PC-9 (cell line): ENCODE measurements at regions not wholly inside any gene's neighbourhood (a gene's known extent, or its start where the extent isn't known, plus 50 kb on each side); places are given as distances from the start of the nearest gene placed in this dataset.

Experiments
- BruUV-seq: library from RNA; stranded (reverse); fragments of 400-500 nt; replicated peaks from 2 replicates; lab custom pipeline; 2021; lab: Mats Ljungman, UMichigan
- CTCF ChIA-PET: fragments of 300-600 bp; sonication (Branson Sonifier 250); formaldehyde crosslinking; loops from one replicate; lab custom pipeline; 2022; ENCODE audit warnings: antibody characterized with exemption; lab: Charles Lee
- POLR2A ChIA-PET: fragments of 300-600 bp; sonication (Branson Sonifier 250); formaldehyde crosslinking; loops from one replicate; lab custom pipeline; 2022; ENCODE audit warnings: antibody characterized with exemption; ENCODE audit not compliant: unreplicated experiment; lab: Charles Lee
- DNase-seq, 2 experiments: peaks; one replicate each; pipeline versions ENCODE4 v3.0.0 to v3.0.0-alpha.2; 2015 to 2022; ENCODE audit warnings: mixed read lengths in 1 of 2
- H2AFZ ChIP-seq: fragments of 200-600 bp; sonication (generic); 2 replicates; pipeline ENCODE4 v1.8.1; 2017; ENCODE audit warnings: antibody characterized with exemption
- H3F3A ChIP-seq: fragments of 200-600 bp; sonication (generic); 2 replicates; pipeline ENCODE4 v1.8.1; 2017; ENCODE audit warnings: antibody characterized with exemption, mild to moderate bottlenecking, low read depth; ENCODE audit not compliant: insufficient read depth
- H3K27ac ChIP-seq: fragments of 200-600 bp; sonication (generic); 2 replicates; pipeline ENCODE4 v1.6.1; 2016; ENCODE audit warnings: mixed run types
- H3K27me3 ChIP-seq: fragments of 200-600 bp; sonication (generic); 2 replicates; pipeline ENCODE4 v1.6.1; 2016; ENCODE audit warnings: low read depth, mixed run types; ENCODE audit not compliant: insufficient read depth
- H3K36me3 ChIP-seq: fragments of 200-600 bp; sonication (generic); 2 replicates; pipeline ENCODE4 v1.6.1; 2016; ENCODE audit warnings: low read depth, mixed run types
- H3K4me1 ChIP-seq: fragments of 200-600 bp; sonication (generic); replicated peaks from 2 replicates; pipeline ENCODE4 v1.6.1; 2016; ENCODE audit warnings: mixed run types; ENCODE audit not compliant: insufficient read depth
- H3K4me2 ChIP-seq: fragments of 200-600 bp; sonication (generic); 2 replicates; pipeline ENCODE4 v1.6.1; 2017; ENCODE audit warnings: mixed run types
- H3K4me3 ChIP-seq: fragments of 200-600 bp; sonication (generic); 2 replicates; pipeline ENCODE4 v1.6.1; 2016; ENCODE audit warnings: mixed run types
- H3K79me2 ChIP-seq: fragments of 200-600 bp; sonication (generic); 2 replicates; pipeline ENCODE4 v1.6.1; 2017; ENCODE audit warnings: low read depth, mixed run types
- H3K9me2 ChIP-seq: fragments of 200-600 bp; sonication (generic); 2 replicates; pipeline ENCODE4 v1.8.1; 2017; ENCODE audit warnings: mild to moderate bottlenecking; ENCODE audit not compliant: insufficient read depth
- H3K9me3 ChIP-seq: fragments of 200-600 bp; sonication (generic); 2 replicates; pipeline ENCODE4 v1.8.1; 2016; ENCODE audit warnings: low read depth; ENCODE audit not compliant: insufficient read depth
- H4K20me1 ChIP-seq: fragments of 200-600 bp; sonication (generic); 2 replicates; pipeline ENCODE4 v1.8.1; 2017; ENCODE audit not compliant: insufficient read depth
- EZH2 ChIP-seq: fragments of 200-600 bp; sonication (generic); IDR thresholded peaks from 2 replicates; pipeline ENCODE4 v1.8.0; 2017; ENCODE audit warnings: antibody characterized with exemption, low read depth
- intact Hi-C: fragments of 100-400 bp; cut with micrococcal nuclease; formaldehyde crosslinking; loops from one replicate; pipeline ENCODE4 v1.10.0; 2022; ENCODE audit not compliant: unreplicated experiment
- TF ChIP-seq, protein P1 (sequence below): fragments of 200-600 bp; sonication (generic); conservative IDR thresholded peaks from 2 replicates; pipeline ENCODE4 v1.6.1; 2017; ENCODE audit warnings: mixed run types, antibody characterized with exemption, mild to moderate bottlenecking, moderate library complexity

DNA sequence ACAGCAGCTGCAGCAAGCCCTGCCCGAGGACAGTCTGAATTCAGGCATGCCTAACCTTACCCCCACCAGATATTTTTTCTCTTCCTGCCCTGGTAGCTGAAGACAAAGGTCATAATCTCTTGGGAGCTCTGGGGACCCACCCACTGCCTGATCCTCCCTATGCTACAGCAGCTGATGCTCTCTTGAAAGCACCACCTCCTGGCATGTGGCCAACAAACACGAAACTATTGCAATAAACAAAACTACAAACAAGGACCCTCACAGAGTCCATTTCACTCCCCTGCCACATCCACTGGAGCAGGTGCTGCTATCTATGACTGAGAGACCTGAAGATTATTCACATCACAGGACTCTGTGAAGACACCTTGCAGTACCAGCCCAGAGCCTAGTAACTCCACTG is 238.5 kb upstream of the HS3ST5 start:
- H3K4me3 ChIP-seq = peak overlapping the region; percentile 30; the same call in 1 of the 2 replicates
- peaks cover 17% of the 10 kb centered on the region for H3K4me1 ChIP-seq
- BruUV-seq = no TSS peak
- no peaks in the 10 kb centered on the region for H3F3A ChIP-seq
- no peaks in the 10 kb centered on the region for H3K36me3 ChIP-seq
- ChIA-PET CTCF (no interaction called here), POLR2A (no interaction called here)
- peak overlapping the region; percentile 62 for H3K4me2 ChIP-seq
- 0 out of 2 replicates have a peak, but pooled peaks cover 3% of the 10 kb centered on the region for H3K9me3 ChIP-seq
- no peaks in the 10 kb centered on the region for H3K27me3 ChIP-seq
- intact Hi-C loops = no loop called here
- DNase-seq = no peak
- TF ChIP-seq EZH2 = no peak
- TF ChIP-seq, protein P1, sequence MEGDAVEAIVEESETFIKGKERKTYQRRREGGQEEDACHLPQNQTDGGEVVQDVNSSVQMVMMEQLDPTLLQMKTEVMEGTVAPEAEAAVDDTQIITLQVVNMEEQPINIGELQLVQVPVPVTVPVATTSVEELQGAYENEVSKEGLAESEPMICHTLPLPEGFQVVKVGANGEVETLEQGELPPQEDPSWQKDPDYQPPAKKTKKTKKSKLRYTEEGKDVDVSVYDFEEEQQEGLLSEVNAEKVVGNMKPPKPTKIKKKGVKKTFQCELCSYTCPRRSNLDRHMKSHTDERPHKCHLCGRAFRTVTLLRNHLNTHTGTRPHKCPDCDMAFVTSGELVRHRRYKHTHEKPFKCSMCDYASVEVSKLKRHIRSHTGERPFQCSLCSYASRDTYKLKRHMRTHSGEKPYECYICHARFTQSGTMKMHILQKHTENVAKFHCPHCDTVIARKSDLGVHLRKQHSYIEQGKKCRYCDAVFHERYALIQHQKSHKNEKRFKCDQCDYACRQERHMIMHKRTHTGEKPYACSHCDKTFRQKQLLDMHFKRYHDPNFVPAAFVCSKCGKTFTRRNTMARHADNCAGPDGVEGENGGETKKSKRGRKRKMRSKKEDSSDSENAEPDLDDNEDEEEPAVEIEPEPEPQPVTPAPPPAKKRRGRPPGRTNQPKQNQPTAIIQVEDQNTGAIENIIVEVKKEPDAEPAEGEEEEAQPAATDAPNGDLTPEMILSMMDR = no peak
- H2AFZ ChIP-seq = peak overlapping the region; percentile 73
- no peaks in the 10 kb centered on the region for H4K20me1 ChIP-seq
- H3K9me2 ChIP-seq = no peaks in the 10 kb centered on the region
- H3K27ac ChIP-seq = peak overlapping the region; percentile 48
- no peaks in the 10 kb centered on the region for H3K79me2 ChIP-seq

DNA sequence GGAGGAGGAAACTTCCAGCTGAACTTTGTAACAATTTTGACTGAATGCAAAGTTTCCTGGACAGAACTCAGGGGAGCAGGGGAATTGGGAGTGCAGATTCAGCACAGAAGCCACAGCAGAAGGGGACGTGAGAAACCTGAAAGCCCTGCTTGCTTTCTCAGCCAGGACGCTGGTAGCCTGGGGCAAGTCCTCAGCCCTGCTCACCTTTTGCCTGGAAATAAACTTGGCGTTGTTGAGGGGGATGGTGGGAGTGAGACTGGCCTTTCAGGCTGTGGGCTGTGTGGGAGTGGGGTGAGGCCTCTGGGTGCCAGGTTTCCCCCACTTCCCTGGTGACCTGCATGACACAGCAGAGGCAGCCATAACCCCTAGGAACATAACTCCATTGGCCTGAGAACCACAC is 238.1 kb upstream of the HS3ST5 start:
- BruUV-seq = no TSS peak
- H3K27me3 ChIP-seq = no peaks in the 10 kb centered on the region
- intact Hi-C loops = no loop called here
- no peaks in the 10 kb centered on the region for H3K36me3 ChIP-seq
- peak overlapping the region; percentile 73 for H2AFZ ChIP-seq
- no peaks in the 10 kb centered on the region for H3K9me2 ChIP-seq
- CTCF ChIA-PET = no interaction called here
- TF ChIP-seq EZH2 = no peak
- TF ChIP-seq, protein P1 = no peak
- H3K27ac ChIP-seq = peak overlapping the region; percentile 48
- H3K4me1 ChIP-seq = peaks cover 17% of the 10 kb centered on the region
- peak overlapping the region; percentile 62 for H3K4me2 ChIP-seq
- H3K4me3 ChIP-seq = peak overlapping the region; percentile 30; the same call in 1 of the 2 replicates
- 0 out of 2 replicates have a peak, but pooled peaks cover 3% of the 10 kb centered on the region for H3K9me3 ChIP-seq
- H3F3A ChIP-seq = no peaks in the 10 kb centered on the region
- H4K20me1 ChIP-seq = no peaks in the 10 kb centered on the region
- no peaks in the 10 kb centered on the region for H3K79me2 ChIP-seq
- POLR2A ChIA-PET = no interaction called here
- DNase-seq = peak; percentile 59 to 63

DNA sequence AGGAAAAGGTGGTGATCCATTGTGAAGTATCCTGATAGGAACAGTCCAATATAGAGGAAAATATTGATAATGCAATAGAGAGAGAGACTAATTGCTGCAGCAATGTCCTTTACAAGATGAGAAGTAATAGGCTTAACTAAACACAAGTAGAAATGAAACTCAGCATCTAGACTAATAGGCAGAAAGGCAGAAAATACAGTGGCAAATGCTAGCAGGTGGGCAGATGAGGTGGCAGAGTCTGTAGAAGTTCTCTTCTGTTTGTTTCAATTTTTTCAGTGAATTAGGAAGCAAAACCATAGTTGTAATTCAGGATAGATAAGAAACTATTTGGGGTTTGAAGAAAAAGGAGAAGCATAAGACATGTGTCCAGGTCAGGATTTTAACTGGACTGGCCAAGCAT is 236.7 kb upstream of the HS3ST5 start:
- ChIA-PET POLR2A (interaction anchor here (0.7 kb wide), 1 partner anchor 65 kb away, joined by 5 read pairs; no protein-coding TSS in a partner anchor), CTCF (no interaction called here)
- Histone ChIP-seq H3K79me2 (no peaks in the 10 kb centered on the region), H3K27ac (no peak overlapping the region), H3F3A (no peaks in the 10 kb centered on the region), H3K9me3 (0 out of 2 replicates have a peak, but pooled peaks cover 3% of the 10 kb centered on the region), H3K4me1 (peaks cover 17% of the 10 kb centered on the region), H3K4me2 (no peak overlapping the region), H4K20me1 (no peaks in the 10 kb centered on the region), H3K36me3 (no peaks in the 10 kb centered on the region), H2AFZ (no peak overlapping the region), H3K9me2 (no peaks in the 10 kb centered on the region), H3K4me3 (no peak overlapping the region), H3K27me3 (no peaks in the 10 kb centered on the region)
- TF ChIP-seq, protein P1 = no peak
- no peak for TF ChIP-seq EZH2
- intact Hi-C loops = no loop called here
- DNase-seq = no peak
- no TSS peak for BruUV-seq
